ENCODE measurements at regions not wholly inside any gene's neighbourhood (a gene's known extent, or its start where the extent isn't known, plus 50 kb on each side); places are given as distances from the start of the nearest gene placed in this dataset.

DNA sequence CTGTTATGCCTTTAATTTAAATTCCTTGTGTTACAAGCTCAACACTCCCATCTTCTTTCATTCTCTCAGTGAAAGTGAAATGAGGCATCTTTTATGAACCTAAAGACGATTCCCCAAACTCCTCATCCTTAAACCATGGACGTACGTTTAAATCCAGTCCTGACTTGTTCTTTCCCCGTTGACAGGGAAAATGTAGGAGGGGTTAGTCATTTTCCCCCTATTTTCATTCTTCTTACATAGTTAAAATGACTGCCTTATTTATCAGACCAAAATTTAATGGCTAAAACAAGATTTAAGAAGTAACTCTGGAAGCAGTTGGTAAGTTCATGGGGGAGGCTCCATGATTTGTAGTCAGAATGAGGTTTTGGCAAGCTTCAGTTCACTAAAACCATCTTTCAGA lies 134.9 kb downstream of the KCNA5 start:
- TF ChIP-seq, protein P1, sequence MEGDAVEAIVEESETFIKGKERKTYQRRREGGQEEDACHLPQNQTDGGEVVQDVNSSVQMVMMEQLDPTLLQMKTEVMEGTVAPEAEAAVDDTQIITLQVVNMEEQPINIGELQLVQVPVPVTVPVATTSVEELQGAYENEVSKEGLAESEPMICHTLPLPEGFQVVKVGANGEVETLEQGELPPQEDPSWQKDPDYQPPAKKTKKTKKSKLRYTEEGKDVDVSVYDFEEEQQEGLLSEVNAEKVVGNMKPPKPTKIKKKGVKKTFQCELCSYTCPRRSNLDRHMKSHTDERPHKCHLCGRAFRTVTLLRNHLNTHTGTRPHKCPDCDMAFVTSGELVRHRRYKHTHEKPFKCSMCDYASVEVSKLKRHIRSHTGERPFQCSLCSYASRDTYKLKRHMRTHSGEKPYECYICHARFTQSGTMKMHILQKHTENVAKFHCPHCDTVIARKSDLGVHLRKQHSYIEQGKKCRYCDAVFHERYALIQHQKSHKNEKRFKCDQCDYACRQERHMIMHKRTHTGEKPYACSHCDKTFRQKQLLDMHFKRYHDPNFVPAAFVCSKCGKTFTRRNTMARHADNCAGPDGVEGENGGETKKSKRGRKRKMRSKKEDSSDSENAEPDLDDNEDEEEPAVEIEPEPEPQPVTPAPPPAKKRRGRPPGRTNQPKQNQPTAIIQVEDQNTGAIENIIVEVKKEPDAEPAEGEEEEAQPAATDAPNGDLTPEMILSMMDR (IDR thresholded peaks at IDR 0.05) = no peak
- no peak for TF ChIP-seq POLR2A (IDR thresholded peaks at IDR 0.05)
